GM21717 (cell line): ENCODE measurements at regions not wholly inside any gene's neighbourhood (a gene's known extent, or its start where the extent isn't known, plus 50 kb on each side); places are given as distances from the start of the nearest gene placed in this dataset.

Source experiments
- ATAC-seq: cut with Tn5 transposase; IDR thresholded peaks from one replicate; pipeline ENCODE4 v1.9.1; 2021; ENCODE audit warnings: mild to moderate bottlenecking, moderate library complexity; ENCODE audit not compliant: unreplicated experiment

DNA sequence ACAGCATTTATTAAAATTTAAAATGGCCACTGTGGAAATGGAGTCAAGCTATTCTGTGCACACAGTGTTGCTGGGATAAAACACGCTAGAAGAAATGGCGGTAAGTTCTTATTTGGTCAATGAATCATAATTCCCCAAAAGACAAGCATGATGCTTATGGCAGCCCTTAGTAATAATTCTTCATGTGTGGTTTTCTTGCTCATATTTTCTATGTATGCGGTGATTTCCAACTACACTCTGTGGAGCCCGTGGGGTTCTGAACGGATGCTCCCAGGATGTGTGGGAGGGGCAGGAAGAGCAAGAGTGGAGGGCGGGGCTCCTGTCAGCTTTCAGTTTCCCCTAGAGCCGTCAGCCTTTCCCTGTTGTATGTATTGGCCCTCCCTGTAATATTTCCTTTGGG lies 91.7 kb upstream of the RMDN2 start:
- peak; percentile 78 for ATAC-seq

DNA sequence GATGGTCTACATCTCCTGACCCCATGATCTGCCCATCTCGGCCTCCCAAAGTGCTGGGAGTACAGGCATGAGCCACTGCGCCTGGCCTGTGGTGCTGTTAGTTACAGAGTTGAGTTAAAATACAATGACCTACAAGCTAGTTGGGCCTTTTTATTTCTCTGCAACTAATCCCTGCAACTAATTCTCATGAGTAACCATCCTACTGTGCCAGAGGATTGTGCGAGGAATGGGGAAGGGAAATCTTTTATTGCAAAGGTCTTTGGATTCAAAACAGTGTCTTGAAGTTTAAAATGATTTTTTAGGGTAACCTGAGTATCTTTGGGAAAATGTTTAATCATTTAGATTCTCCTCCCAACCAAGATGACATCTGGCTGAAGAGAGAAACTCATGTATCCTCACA lies 88.8 kb upstream of the RMDN2 start:
- ATAC-seq = no peak

DNA sequence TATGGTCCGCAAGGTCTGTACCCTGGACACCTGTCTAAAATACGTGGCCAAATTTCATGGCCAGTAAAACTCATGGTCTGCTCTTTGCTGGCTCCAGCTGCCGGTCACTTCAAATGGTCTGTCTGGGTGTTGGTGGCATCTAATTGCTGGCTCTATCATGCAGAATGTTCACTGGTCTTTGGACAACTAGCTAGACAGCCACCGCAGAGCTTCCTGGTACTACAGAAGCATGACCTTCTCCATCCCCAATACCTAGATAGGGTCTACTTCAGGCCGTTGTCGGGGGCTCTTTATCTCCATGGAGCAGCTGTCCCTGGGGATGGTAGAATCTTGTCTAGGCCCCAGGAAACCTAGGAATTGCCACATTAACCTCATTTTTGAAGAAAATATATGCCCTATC lies 88.4 kb upstream of the RMDN2 start:
- no peak for ATAC-seq

DNA sequence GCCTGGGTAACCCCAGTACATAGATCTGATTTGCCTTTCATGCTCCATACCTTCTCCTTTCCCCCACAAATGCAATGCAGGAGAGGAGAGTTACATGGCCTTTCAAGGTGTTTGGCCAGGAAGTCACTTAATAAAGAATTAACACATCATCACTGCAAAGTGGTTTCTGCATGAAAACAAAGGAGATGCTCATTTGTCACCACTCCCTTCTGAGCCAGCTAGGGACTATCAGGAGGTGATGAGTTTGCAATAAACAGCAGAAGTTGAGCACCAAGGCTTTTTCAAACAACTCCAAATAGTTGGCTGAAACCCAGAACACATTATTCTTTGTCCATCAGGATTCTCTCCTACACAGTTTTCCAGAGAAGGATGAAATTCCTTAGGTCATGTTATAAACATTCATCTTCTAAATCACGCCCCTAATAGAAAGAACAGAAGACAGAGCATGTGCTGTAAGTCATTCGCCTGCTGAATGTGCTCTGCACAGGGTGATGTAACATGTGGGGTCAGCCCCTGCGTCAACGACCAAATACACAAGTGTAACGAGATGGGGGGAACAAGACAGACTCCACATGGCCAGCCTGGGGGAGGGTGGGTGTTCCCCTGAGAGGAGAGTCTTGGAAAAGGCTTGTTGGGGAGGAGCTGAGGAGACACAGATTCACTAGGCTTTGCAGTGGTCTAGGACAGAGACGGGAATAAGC lies 87.3 kb upstream of the RMDN2 start:
- ATAC-seq = no peak

DNA sequence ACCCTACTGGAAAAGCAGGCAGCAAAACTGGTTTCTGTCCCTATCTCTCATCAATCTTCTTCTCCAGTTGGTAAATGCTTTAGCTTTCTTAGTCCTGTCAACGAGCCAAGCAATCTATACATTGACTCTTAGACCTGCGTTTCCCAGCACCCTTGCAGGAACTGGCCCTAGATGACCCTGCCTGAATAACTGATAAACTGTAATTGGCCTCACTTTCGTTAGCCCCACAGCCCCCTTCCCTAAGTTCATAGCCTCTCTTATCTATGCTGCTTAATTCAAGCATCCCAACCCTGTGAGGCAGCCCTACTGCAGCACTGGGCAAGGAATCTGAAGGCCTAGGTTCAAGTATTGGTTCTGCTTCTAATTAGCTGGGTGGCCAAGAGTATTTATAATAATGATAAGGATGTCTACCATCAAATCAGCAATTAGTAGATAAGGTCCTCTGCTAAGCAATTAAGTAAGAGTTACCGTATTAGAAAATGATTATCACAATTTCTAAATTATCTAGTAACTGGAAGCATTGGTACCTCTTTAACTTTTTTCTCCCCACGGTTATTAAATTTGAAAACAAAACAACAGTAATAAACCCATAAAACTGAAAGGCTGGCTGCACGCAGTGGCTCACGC lies 86.4 kb upstream of the RMDN2 start:
- ATAC-seq = no peak

DNA sequence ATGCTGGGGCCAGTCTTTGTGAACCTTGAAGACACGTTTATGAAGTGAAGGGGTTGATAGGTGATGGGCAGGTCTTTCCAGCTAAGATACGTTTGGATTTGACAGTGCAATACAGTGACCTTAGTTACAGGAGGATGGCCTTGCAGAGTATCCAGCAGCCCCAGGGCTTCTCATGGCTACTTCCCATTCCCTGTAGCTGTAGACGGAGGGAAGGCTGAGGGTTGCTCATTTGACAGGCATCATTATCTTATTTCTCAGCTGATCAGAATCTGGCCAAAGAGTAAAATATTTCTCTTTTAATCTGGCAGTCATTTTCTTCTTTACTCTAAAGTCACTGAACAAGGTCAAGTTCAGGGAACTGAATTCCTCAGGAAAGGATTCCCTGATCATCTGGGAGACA lies 85.1 kb upstream of the RMDN2 start:
- no peak for ATAC-seq

DNA sequence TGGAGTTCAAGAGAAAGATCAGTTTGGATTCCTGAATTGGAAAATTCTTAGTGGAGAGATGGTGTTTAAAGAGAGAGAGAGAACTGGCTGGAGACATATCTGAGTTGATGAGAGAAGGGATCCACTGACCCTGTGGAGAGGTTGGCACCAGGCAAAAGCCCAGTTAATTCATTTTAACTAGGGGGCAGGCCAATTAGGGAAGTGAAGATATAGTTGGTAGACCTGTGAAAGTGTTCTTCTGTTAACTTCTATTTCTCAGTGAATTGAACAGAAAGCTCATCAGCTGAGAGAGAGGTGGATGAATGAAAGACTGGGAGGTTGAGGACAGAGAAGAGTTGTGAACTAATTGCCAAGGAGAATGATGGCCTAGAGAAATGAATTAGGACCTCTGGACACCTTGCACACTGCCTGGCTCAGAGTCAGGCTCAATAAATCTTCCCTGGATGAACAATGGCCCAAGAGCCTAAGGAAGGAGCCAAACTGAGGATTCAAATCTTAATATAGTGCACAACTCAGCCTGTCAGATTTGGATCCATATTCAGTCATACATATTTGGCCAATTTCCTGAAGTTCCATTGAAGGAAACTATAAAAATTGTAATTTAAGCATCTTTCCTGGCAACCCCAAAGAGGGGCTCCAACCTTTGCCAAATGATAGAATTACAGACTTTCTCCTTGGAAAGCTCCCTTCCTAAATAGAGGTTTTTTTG lies 82.2 kb upstream of the RMDN2 start:
- no peak for ATAC-seq

DNA sequence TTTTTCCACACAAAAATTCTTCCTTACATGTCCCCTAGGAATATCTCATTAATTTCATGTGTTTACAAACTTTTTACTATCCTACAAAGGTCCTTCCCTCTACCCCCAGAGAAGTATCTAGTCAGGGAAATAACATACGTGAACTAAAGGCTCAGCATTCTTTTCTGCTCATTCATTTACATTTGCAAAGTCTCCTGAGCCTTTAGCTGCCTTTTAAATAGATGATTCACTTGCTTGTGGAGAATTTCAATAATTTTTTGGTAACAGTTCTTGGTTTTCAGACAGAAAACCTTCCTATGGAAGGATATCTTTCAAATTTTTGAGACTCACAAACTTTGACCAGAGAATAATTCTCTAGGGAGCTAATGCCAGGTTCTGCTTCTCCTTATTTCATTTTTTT lies 81.5 kb upstream of the RMDN2 start:
- ATAC-seq = no peak

DNA sequence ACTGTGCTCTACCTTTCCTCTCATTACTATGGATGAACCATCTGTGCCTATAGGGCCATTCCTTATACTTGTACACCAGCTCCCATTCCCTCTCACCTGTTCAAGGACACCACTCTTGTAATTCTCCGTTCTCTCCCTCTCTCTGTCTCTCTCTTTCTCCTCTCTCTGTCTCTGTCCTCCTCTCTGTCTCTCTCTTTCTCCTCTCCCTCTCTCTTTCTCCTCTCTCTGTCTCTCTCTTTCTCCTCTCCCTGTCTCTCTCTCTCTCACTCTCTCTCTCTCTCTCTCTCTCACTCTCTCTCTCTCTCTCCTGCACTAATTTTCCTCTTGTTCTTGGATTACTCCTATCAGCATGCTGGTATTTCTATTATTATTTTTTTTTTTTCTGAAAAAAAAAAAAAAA lies 78.9 kb upstream of the RMDN2 start:
- ATAC-seq = no peak

DNA sequence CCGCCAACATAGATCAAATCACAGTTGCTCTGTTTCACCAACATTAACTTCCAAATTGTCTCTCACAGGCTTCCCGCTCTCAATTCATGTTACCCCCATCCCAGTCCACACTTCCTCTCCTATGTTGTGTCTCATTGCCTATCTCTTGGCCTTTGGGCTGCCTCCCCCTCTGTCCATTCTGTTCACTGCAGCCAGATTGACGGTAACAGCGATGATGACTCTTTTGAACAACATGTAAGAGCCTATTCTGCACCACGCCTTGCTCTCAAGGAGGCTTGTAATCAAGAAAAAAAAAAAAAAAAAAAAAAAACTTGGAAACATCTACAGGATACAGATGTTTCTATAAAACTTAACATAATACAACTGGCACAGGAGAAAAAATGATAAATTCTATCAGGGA lies 77.3 kb upstream of the RMDN2 start:
- no peak for ATAC-seq

DNA sequence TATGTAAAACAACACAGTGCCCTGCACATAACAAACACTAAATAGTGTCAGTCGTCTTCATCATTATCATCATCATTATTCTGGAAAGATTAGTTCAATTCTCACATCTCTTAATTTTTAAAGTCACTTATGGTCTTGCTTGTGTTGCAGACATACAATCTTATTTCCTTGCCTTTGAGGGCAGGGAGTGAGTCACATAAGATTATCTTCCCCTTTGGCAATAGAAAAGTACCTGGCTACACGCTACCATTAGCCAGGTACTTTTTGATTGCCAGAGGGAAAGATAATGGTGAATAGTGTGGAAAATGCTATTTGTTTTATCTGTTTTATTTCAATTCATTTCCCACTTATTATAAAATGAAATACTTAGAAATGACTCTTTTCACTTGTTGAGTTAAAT lies 76.6 kb upstream of the RMDN2 start:
- ATAC-seq = no peak

DNA sequence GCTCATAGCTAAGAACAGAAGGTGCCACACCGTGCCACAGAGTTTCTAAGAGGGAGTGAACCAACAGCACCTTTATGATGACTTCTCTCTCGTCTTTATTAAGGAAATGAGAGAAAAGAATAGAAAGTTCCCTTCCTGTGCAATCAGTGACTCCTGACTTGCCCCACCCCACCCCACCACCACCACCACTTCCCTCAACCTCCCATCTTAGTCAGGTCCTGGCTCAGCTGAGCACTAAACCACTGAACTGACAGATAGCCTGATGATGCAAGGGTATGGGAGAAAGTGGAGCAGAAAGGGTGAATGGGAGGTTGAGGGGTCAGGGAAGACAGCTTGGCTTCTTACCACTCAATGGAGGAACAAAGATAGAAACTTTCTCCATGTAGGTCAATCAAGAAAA lies 75.2 kb upstream of the RMDN2 start:
- no peak for ATAC-seq

DNA sequence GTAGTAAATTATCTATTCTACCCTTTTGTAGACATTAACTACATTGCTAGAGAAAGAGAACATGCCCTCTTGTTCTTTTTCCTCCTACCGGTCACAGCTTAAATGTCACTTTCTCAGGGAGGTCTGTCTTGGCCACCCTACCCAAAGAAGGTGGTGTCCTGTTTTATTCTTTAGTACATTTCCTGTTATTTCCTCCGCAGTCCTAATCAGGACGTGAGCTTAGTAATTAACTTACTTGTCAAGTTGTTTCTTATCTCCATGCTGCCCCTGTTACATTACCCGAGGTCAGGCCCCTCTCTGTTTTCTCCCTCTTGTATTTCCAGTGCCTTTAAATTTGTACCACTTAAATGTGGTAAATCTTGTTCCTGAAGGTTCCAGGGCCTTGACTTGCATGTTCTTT lies 73.7 kb upstream of the RMDN2 start:
- peak; percentile 26 for ATAC-seq

DNA sequence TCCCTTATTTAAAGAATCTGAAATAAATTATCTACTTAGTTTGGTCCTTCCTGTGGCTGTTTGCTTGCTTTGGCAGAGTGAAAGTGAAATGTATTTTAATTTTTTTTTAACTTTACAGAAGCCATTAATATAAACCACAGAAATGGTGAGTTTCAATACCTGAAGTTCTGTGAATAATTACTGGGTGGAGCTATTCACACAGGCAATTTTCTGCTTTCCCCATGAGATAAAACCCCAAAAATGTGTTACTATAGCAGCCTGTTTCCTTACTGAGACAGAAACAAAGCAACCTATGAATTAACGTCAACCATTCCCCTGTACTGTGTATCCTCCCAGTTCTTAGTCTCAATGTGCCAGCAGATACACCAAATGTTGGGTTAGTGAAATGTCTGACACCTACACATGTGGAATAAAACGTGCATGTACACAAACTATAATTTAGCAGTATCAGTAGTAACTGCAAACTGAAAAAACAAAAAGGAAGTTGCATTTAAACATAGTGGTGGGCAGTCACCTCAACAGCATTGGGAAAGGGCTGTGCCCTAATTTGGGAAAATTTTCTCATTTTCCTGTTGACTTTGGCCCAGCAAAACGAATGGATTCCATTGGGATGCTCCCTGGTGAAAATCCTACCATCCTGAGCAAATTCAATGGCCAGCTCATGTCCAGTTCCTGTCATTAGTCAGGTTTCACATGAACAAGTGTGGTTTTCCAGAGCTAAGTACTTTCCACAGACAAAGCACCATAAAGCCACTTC lies 73.1 kb upstream of the RMDN2 start:
- ATAC-seq = peak; percentile 63

DNA sequence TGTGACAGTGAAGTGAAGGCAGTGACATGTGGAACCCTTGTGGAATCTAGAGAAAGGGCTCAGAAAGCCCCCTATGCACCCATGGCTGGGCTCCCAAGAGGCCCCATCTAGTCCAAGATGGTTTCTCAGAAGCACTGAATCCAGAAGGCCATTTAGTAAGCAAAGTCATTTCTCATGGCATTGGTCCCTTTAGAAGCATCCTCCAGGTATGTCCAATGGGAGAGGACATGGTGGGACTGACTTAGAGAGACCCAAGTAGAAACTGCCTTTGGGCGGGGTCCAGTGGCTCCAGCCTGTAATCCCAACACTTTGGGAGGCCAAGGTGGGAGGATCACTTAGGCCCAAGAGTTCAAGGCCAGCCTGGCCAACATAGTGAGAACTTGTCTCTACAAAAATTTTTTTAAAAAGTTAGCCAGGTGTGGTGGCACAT lies 72.5 kb upstream of the RMDN2 start:
- ATAC-seq = no peak

DNA sequence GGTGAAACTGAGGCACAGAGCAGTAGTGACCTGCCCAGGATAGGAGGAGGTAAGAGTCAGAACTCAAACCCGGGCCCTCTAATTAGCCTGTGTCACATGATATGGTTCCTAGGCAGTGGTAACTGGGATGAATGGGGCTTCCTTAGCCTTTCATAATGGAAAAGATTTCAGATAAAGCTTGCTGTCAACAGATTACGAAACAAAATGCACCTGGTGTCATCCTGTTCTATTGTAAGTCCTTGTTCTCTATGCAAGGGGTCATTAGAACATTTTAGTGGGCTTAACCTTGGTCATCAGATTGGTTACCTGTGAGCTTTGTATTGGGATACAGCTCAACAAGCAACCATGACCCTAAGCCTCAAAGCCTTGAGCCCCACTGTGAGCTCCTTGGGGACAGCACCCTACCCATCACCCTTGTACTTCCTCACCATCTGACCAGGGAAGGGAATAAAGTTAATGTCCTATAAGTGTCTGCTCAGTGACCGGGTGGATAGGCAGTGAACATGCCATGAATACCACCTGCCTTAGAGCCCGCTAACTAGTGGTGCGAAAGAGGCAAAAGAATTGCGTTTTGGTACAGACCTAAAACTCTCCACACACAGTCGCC lies 70.3 kb upstream of the RMDN2 start:
- ATAC-seq = no peak

DNA sequence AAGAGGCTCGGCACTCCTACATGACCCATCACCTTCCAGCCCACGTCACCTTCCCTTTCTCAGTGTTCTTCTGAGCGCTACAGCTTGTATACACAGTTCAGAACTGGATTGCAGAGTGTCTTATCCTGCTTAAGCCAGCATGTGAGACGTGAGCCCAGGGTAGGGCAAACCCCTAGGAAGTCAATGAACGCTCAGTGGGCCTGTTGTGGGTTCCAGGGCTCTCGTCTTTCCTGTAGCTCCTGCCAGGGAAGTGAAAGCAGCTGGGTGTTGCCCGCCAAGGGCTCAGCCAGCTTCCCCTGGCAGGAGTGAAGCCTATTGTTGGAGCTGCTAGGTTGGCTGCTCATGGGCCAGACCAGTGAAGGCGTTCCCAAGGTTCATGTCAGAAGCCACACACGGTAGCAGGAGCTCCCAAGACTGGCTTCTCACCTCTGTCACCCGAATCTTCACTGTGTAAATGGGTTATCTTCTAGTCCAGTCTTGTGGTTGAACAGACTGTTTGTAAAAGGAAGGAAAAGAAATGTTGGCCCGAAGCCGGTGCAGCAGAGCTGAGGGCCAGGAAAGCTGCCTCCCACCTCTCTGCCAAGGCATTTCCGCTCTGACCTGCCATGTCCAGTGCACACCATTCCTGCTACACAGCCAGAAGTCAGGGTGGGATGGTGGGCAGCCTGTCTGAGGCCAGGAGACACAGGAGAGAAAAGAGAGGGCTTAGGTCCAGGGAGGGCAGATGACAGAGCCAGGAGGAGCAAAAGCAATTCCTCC lies 69.6 kb upstream of the RMDN2 start:
- ATAC-seq = no peak

DNA sequence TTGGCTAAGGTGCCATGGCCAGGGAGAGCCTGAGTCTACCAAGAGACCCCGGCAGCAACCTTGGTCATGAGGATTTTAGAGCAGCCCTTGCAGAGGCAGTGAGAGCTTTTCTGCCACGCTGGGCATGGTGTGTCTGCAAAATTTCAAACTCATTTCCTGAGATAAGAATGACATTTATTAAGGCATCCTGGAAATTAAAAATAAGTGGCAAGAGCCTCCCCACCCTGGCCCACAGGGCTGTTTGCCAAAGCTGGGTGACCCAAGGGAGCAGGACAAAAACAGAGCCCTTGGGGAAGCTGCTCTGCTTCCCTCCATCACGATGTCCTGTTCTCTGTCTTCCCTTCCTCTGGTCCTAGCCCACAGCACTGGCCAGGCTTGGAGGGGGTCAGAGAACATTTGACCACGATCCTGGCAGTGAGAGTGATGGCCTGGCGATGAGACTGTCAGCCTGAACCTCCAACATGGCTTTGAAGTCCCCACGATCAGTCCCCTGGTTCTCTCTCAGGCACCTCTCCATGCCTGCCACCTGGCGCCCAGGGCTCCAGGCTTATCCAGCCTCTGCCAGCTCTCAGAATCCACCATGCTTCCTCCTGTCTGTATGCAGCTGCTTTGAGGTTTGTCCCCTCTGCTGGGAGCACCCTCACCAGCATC lies 68.9 kb upstream of the RMDN2 start:
- ATAC-seq = no peak

DNA sequence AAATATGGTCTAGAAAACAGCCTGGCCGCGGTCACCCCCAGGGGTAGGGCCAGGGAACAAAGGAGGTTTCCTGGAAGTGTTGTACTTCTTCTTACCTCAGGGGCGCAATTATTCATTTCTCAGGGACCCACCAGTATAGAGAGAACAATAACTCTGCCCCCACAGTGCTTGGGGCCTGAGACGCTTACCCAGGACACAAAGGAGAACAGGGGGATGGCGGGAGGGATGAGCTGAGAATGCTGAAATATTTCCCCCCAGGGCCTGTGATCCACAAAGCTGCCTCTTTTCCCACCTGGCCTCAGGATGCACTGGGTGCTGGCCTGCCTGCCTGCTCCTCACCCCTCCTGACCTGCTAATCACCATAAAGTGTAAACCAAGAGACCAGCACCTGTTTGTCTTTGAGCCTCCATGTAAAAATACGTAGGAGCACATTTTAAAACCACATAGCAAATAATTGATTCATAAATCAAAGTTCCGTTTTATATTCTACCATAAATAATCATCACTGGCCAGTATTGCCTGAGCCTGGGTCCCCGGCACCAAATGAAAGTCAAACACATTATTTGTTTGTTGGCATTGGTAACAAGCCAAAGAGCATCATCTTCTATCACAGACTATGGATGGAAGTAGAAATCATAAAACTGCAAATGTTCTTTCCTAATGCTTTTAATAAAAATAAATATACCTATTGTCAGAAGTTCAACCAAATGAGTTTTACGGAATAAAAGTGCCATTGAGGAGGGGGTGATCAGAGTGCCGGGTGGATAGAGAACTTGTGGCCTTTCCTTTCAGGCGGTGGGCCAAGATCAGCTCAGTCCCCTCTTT lies 67.3 kb upstream of the RMDN2 start:
- no peak for ATAC-seq
